ENCODE measurements at regions not wholly inside any gene's neighbourhood (a gene's known extent, or its start where the extent isn't known, plus 50 kb on each side); places are given as distances from the start of the nearest gene placed in this dataset.

DNA sequence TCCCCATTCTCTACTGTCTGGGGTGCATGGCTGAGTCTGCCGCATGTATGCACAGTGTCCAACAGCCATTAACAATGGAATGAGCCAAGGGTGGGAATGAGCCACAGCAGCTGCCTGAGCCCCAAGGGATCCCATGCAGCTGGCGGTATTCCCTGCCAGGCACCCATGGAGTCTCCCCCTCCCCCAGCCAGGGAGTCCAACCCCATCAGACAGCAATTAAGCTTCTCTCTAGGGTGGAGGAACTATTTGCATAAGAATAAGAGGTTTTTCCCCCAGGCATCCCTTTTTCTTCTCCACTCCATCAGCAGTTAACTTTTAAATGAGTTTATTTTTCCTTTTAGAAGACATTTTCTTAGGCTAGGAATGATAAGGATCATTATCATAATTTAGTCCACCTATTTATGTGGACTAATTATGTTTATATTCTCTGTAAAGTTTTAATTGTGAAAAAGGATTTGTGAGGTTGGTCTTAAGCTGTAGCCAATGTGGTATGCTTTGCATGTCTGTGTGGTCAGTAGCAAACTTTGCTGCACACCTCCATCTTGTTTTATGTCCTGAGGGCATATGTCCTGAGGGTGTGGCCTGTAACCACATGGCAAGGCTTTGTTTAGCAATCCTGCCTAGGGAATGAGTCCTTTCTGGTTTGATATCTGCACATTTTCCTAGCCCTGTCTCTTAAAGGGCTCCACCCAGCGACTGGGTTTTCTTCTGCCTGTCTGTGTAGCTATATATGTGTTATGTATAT is 158.9 kb upstream of the OLIG3 start:
- H3K4me3 ChIP-seq (ENCODE audit: control insufficient read depth, low read depth, low read length): no peak overlapping the region
- DNase-seq (ENCODE audit: low read depth): no peak
- TF ChIP-seq, protein P1, sequence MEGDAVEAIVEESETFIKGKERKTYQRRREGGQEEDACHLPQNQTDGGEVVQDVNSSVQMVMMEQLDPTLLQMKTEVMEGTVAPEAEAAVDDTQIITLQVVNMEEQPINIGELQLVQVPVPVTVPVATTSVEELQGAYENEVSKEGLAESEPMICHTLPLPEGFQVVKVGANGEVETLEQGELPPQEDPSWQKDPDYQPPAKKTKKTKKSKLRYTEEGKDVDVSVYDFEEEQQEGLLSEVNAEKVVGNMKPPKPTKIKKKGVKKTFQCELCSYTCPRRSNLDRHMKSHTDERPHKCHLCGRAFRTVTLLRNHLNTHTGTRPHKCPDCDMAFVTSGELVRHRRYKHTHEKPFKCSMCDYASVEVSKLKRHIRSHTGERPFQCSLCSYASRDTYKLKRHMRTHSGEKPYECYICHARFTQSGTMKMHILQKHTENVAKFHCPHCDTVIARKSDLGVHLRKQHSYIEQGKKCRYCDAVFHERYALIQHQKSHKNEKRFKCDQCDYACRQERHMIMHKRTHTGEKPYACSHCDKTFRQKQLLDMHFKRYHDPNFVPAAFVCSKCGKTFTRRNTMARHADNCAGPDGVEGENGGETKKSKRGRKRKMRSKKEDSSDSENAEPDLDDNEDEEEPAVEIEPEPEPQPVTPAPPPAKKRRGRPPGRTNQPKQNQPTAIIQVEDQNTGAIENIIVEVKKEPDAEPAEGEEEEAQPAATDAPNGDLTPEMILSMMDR (IDR thresholded peaks at IDR 0.05; ENCODE audit: control insufficient read depth, insufficient read depth, low read depth, low read length, missing control alignments): no peak

DNA sequence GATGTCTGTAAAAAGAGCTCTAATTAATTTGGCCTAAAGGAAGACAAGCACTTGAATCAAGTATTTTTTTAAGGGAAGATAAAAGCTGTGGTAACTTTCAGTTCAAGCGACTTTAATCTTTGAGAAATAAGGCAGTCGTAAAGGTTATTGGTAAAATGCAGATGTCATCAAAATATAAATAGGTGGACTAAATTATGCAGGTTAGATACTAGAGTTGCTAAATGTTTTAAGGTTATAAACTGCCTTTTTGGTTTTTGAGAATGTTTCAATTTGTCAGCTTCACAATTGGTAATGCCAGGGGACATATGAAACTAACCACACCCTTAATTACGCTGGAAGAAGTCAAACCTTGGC is 159.5 kb upstream of the OLIG3 start:
- TF ChIP-seq, protein P1 (IDR thresholded peaks at IDR 0.05; ENCODE audit: control insufficient read depth, insufficient read depth, low read depth, low read length, missing control alignments): no peak
- H3K4me3 ChIP-seq (ENCODE audit: control insufficient read depth, low read depth, low read length): no peak overlapping the region
- no peak for DNase-seq (ENCODE audit: low read depth)

DNA sequence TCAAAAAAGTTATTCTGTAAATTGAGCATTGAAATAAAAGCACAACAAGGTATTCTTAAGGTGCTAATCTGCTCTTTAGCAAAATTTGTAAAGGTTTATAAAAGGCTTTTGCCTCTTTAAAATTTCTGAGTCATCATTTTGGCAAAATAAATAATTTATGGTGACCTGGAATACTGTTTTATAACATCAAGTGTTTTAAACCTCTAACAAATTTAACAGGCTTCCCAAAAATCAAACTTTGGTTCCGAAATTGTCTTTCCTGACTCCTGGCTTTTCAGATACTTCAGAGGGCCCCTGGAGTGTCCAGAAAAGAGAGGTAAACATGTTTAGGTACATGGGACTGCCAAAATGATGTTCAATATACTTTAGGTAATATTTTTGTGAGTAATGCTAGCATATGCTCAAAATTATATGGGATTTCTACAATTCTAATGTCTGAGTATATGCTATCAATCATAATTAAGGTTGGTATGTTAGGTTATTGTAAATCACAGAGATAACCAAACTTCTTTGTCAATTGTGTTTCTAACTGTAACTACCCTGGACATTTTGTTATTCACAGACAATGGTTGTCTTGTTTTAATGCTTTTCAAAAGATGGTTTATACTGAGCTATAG is 160.3 kb upstream of the OLIG3 start:
- TF ChIP-seq, protein P1 (IDR thresholded peaks at IDR 0.05; ENCODE audit: control insufficient read depth, insufficient read depth, low read depth, low read length, missing control alignments): no peak
- no peak for DNase-seq (ENCODE audit: low read depth)
- no peak overlapping the region for H3K4me3 ChIP-seq (ENCODE audit: control insufficient read depth, low read depth, low read length)

DNA sequence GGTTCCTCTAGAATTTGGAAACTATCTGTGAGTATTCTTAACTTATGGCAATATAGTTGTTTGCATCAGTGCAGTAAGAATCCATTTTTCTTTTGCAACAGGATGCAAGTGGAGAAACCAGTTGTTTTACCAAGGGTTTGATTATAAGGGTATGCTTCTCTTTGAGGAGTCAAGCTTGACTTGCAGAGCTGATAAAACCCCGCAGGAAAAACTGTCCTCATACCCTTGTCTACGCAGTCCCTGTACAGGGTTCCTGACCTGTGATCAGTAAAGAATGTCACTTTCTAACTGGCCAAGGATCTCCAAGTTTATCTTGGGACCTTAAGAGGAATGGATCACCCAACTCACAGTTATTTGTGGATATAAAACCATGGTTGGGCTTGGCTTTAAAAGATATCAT is 161.1 kb upstream of the OLIG3 start:
- H3K4me3 ChIP-seq (ENCODE audit: control insufficient read depth, low read depth, low read length): no peak overlapping the region
- DNase-seq (ENCODE audit: low read depth): no peak
- TF ChIP-seq, protein P1 (IDR thresholded peaks at IDR 0.05; ENCODE audit: control insufficient read depth, insufficient read depth, low read depth, low read length, missing control alignments): no peak

DNA sequence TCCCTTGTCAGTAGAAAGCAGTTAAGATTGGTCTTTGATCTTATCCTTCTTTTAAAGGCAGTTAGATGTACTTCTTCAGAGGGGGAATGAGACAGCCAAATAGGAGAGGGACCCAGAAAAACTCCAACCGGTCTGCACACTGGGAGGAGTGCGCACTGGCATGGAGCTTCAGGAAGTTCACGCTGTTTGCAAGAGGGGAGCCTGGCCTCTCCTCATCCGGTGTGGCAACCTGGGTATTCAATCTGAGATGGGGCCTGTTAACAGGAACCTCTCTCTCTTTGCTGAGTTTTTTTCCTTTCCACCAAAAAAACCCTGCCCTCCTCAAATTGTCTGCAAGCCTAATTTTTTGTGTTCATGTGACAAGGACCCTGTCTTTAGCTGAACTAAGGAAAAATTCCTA is 162.5 kb upstream of the OLIG3 start:
- DNase-seq (ENCODE audit: low read depth): no peak
- TF ChIP-seq, protein P1 (IDR thresholded peaks at IDR 0.05; ENCODE audit: control insufficient read depth, insufficient read depth, low read depth, low read length, missing control alignments): no peak
- no peak overlapping the region for H3K4me3 ChIP-seq (ENCODE audit: control insufficient read depth, low read depth, low read length)

DNA sequence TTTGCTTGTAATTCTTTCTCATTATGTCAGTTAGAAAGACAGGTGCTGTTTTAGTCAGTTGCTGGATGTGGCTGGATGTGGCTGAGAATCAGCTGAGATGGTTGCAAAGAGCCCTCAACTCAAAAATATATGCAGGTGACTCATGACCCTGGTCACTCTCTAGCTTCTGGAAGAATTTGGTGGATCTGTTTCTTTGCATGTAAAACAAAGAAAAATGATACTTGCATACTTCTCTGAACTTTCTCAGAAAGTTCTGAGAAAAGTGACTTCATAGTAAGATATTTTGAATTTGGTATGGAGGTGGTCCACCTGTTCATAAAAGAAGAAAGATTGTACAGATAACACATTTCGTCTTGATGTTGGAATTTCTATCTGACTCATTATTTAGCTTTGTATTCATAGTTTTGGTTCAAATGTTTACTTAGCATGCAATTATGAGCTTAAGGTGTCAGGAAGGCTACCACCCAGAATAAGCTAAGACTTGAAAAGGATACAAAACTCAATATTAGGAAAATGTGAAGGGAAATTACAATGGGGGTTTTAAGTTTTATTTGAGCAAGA is 163.2 kb upstream of the OLIG3 start:
- no peak overlapping the region for H3K4me3 ChIP-seq (ENCODE audit: control insufficient read depth, low read depth, low read length)
- TF ChIP-seq, protein P1 (IDR thresholded peaks at IDR 0.05; ENCODE audit: control insufficient read depth, insufficient read depth, low read depth, low read length, missing control alignments): no peak
- no peak for DNase-seq (ENCODE audit: low read depth)
